ENCODE measurements at regions not wholly inside any gene's neighbourhood (a gene's known extent, or its start where the extent isn't known, plus 50 kb on each side); places are given as distances from the start of the nearest gene placed in this dataset.

- intact Hi-C loops (cut with micrococcal nuclease) = no loop called here
- POLR2A ChIA-PET (ENCODE audit: unreplicated experiment) = no interaction called here
- Histone ChIP-seq H2AFZ (ENCODE audit: low read length) (no peak overlapping the region), H3K4me1 (ENCODE audit: insufficient read depth, low read length) (no peaks in the 10 kb centered on the region), H4K20me1 (ENCODE audit: low read length) (no peaks in the 10 kb centered on the region), H3K4me2 (ENCODE audit: low read length) (no peak overlapping the region), H3K9ac (ENCODE audit: low read length) (no peak overlapping the region), H3K9me2 (replicated peaks; ENCODE audit: low read length) (no peaks in the 10 kb centered on the region), H3K27ac (ENCODE audit: low read length) (no peak overlapping the region), H3K4me3 (ENCODE audit: low read length) (no peak overlapping the region), H3K9me3 (ENCODE audit: low read length) (no peaks in the 10 kb centered on the region), H3F3A (ENCODE audit: low read length, unreplicated experiment) (no peaks in the 10 kb centered on the region), H3K36me3 (ENCODE audit: low read depth, low read length) (no peaks in the 10 kb centered on the region), H3K27me3 (ENCODE audit: low read length) (no peaks in the 10 kb centered on the region), H3K79me2 (ENCODE audit: low read length) (no peaks in the 10 kb centered on the region)
- ATAC-seq (no peak), DNase-seq (no peak)
- no peak for TF ChIP-seq EZH2 (IDR thresholded peaks at IDR 0.05; ENCODE audit: low read length, unreplicated experiment)
- no peak for TF ChIP-seq EZH2phosphoT487 (IDR thresholded peaks at IDR 0.05; ENCODE audit: borderline replicate concordance, low read length)
- TF ChIP-seq CTCF (conservative IDR thresholded peaks at IDR 0.05; ENCODE audit: low read depth, low read length) = no peak
- CTCF ChIA-PET = no interaction called here
- BruUV-seq (replicated peaks) = no TSS peak
Observed at GRCh38 chr12:31860401-31860800, 98.8 kb upstream of the RESF1 start.

GRCh38 chr12:31859232-31859977 is 99.8 kb upstream of the RESF1 start:
- Histone ChIP-seq H3F3A (ENCODE audit: low read length, unreplicated experiment) (no peaks in the 10 kb centered on the region), H2AFZ (ENCODE audit: low read length) (no peak overlapping the region), H3K27ac (ENCODE audit: low read length) (no peak overlapping the region), H3K79me2 (ENCODE audit: low read length) (no peaks in the 10 kb centered on the region), H3K9me2 (replicated peaks; ENCODE audit: low read length) (no peaks in the 10 kb centered on the region), H3K4me3 (ENCODE audit: low read length) (no peak overlapping the region), H4K20me1 (ENCODE audit: low read length) (no peaks in the 10 kb centered on the region), H3K9ac (ENCODE audit: low read length) (no peak overlapping the region), H3K4me2 (ENCODE audit: low read length) (no peak overlapping the region), H3K27me3 (ENCODE audit: low read length) (no peaks in the 10 kb centered on the region), H3K9me3 (ENCODE audit: low read length) (no peaks in the 10 kb centered on the region), H3K36me3 (ENCODE audit: low read depth, low read length) (no peaks in the 10 kb centered on the region), H3K4me1 (ENCODE audit: insufficient read depth, low read length) (no peaks in the 10 kb centered on the region)
- ATAC-seq = no peak
- intact Hi-C loops (cut with micrococcal nuclease) = no loop called here
- DNase-seq = no peak
- no peak for TF ChIP-seq CTCF (conservative IDR thresholded peaks at IDR 0.05; ENCODE audit: low read depth, low read length)
- no peak for TF ChIP-seq EZH2 (IDR thresholded peaks at IDR 0.05; ENCODE audit: low read length, unreplicated experiment)
- no peak for TF ChIP-seq EZH2phosphoT487 (IDR thresholded peaks at IDR 0.05; ENCODE audit: borderline replicate concordance, low read length)
- CTCF ChIA-PET = no interaction called here
- POLR2A ChIA-PET (ENCODE audit: unreplicated experiment) = no interaction called here
- BruUV-seq (replicated peaks) = no TSS peak

- H3K36me3 ChIP-seq (ENCODE audit: low read depth, low read length) = no peaks in the 10 kb centered on the region
- no peak overlapping the region for H3K27ac ChIP-seq (ENCODE audit: low read length)
- H3K4me3 ChIP-seq (ENCODE audit: low read length) = no peak overlapping the region
- no peak overlapping the region for H2AFZ ChIP-seq (ENCODE audit: low read length)
- no peaks in the 10 kb centered on the region for H3K79me2 ChIP-seq (ENCODE audit: low read length)
- H3K4me1 ChIP-seq (ENCODE audit: insufficient read depth, low read length) = no peaks in the 10 kb centered on the region
- DNase-seq = no peak
- no peak overlapping the region for H3K9ac ChIP-seq (ENCODE audit: low read length)
- ATAC-seq = no peak
- H3F3A ChIP-seq (ENCODE audit: low read length, unreplicated experiment) = no peaks in the 10 kb centered on the region
- H3K4me2 ChIP-seq (ENCODE audit: low read length) = no peak overlapping the region
- 0 out of 2 replicates have a peak, but pooled peaks cover 10% of the 10 kb centered on the region for H3K9me3 ChIP-seq (ENCODE audit: low read length)
- ChIA-PET CTCF (no interaction called here), POLR2A (ENCODE audit: unreplicated experiment) (no interaction called here)
- H3K27me3 ChIP-seq (ENCODE audit: low read length) = no peaks in the 10 kb centered on the region
- intact Hi-C loops (cut with micrococcal nuclease) = no loop called here
- no TSS peak for BruUV-seq (replicated peaks)
- TF ChIP-seq CTCF (conservative IDR thresholded peaks at IDR 0.05; ENCODE audit: low read depth, low read length) = no peak
- no peak for TF ChIP-seq EZH2 (IDR thresholded peaks at IDR 0.05; ENCODE audit: low read length, unreplicated experiment)
- no peak for TF ChIP-seq EZH2phosphoT487 (IDR thresholded peaks at IDR 0.05; ENCODE audit: borderline replicate concordance, low read length)
- no peaks in the 10 kb centered on the region for H3K9me2 ChIP-seq (replicated peaks; ENCODE audit: low read length)
- no peaks in the 10 kb centered on the region for H4K20me1 ChIP-seq (ENCODE audit: low read length)
Observed at GRCh38 chr12:31855427-31855826, 103.8 kb upstream of the RESF1 start.

Measured in PC-3 (cell line).